Skin epidermis (tissue), 12 donors: ENCODE measurements at regions not wholly inside any gene's neighbourhood (a gene's known extent, or its start where the extent isn't known, plus 50 kb on each side); places are given as distances from the start of the nearest gene placed in this dataset.
A peak's percentile ranks its signal among the peaks of the same experiment; 100 is the strongest.

Source experiments
- H3K27ac ChIP-seq, 21 experiments: fragments of 200-600 bp; sonication (generic) in 11 of 21; one replicate each; pipeline ENCODE4 v1.5.0; 2020; ENCODE audit warnings: mild to moderate bottlenecking in 3 of 21, inconsistent platforms in 2 of 21, moderate library complexity in 2 of 21
- H3K4me3 ChIP-seq, 7 experiments: fragments of 200-600 bp; sonication (generic) in 2 of 7; one replicate each; pipeline ENCODE4 v1.5.0; 2020; ENCODE audit warnings: inconsistent platforms in 2 of 7, mild to moderate bottlenecking in 2 of 7, moderate library complexity in 1 of 7

DNA sequence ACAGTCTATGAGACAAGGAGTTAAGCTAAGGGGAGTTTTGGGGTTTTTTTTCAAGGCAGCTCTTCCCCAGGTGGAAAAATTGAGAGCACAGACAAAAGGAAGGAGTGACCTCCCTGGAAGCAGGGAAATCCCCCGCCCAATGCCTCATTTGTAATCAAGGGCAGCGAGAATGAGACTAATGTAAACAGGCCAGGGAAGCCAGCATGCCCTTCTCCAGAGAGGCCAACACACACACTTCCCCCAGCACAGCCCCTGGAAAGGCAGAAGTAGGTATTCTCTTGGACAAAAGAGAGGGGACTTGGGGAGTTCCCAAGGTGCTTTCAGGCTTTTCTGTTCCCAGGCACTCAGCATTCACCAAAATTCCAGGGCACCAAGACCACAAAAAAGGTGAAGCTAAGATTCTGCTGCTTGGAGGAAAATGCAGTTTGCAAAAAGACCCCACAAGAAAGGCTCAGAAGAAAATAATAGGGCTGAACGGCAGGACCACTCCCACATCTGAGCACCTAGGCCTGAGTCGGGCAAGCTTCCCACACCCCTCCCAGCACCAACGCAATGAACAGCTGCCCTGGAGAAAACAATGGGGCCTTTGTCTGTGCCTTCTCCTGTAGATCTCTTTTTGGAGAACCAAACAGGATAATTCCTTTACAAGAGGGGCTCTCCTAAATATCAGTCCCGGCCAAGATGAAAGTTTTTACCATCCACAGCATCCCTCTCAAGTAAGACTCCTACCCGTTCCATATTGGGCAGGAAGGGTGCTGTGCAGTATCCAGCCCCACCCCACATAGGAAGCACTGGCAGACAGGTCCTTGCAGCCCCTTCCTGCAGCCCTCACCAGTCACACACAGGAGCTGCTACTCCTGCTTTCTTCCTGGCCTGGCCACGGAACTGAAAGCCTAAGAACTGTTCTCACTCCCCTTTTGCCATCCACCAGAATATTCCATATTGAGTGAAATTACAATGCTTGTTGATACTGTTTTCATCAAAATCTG lies 70.7 kb upstream of the AKIP1 start:
- Histone ChIP-seq H3K4me3 (no peak overlapping the region), H3K27ac (peak overlapping the region in 19 of 21 experiments; percentile 8 to 73 (median 37))

DNA sequence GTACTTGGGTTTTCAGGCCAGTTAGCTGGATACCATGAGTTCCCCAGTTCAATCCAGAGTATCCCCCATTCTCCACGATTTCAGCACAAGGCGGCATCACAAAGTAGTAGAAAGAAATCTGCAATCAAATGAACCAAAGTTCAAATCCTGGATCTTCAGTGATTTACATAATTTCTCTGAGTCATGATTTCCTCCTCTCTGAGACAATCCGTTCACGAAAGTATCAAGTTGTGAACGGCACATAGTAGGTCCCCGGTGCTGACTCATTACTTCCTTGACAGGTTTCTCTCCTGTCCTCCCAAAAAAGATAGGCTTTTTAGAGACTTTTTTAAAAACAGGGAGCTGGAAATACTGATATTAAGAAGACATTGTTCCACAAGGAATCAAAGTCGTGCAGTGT lies 69.1 kb upstream of the AKIP1 start:
- Histone ChIP-seq H3K27ac (no peak overlapping the region), H3K4me3 (no peak overlapping the region)

DNA sequence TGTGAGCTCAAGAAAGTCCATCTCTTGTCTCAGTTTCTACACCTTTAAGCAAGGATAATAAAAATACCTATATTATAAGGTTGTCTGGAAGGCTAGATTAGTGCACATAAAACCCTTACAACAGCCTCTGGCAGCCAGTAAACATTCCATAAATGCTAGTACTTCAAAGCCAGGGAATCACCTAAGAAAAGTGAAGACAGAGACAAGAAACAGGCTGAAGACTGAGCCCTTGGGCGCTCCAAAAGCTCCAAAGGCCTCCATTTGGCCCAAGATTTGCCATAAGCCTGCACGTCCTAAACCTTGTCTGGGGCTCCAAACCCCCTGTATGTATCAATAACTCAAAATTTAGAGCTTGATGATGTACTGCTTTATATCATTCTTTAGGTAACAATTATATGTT lies 52.2 kb upstream of the AKIP1 start:
- H3K27ac ChIP-seq = no peak overlapping the region
- no peak overlapping the region for H3K4me3 ChIP-seq
